ENCODE measurements at regions not wholly inside any gene's neighbourhood (a gene's known extent, or its start where the extent isn't known, plus 50 kb on each side); places are given as distances from the start of the nearest gene placed in this dataset.

DNA sequence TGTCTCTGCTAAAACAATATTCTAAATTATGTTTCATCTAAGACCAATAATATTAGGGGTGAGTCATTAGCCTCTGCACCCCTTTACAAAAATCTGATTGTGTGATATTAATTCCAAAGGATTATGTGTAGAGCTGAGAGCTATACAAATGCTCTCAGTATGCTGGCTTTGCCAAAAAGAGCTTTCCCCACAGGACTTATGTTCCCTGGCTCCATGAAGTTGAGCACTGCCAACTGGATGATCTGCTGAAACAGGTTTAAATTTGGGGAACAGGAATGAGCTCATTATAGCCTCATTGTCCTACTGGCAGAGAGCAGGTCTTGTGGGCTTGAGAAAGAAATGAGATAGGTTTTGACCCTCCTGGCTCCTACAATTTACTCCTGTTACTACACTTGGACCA is 347.8 kb upstream of the LMCD1 start:
- Histone ChIP-seq H3K9me3 (ENCODE audit: control insufficient read depth in 2 of 2, insufficient read depth in 1 of 2, low read length in 1 of 2) (no peaks in the 10 kb centered on the region), H3K27ac (ENCODE audit: low read depth in 1 of 2, low read length in 1 of 2) (no peak overlapping the region), H3K36me3 (ENCODE audit: control insufficient read depth in 2 of 2, insufficient read depth in 2 of 2, low read length in 1 of 2) (no peaks in the 10 kb centered on the region), H3K27me3 (ENCODE audit: control insufficient read depth in 2 of 2, insufficient read depth in 1 of 2, low read length in 1 of 2) (no peaks in the 10 kb centered on the region), H3K4me1 (ENCODE audit: control insufficient read depth in 2 of 2, insufficient read depth in 2 of 2, low read length in 2 of 2) (no peaks in the 10 kb centered on the region), H3K4me3 (ENCODE audit: low read length in 2 of 2) (no peak overlapping the region)
- DNase-seq (ENCODE audit: low read depth in 6 of 9, low spot score in 9 of 9), result no peak

DNA sequence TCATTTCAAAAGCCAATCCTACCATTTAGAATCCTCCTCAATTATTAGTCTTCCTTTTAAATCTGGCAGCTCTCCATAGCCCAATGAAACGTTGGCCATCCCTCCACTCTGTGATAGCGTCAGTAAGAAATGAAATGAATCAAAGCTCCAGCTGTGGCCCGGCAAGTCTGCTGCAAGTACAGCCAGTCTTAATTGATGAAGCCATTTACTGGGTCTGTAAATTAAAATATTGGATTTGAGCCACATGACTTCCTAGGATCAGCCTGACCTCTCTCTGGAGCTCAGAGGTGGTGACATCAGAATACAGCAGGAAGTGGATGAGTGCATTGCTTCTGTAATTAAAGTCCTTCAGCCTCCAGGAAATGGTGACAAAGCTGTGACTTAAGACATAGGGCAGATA is 347.0 kb upstream of the LMCD1 start:
- 90% methylated on average over 3 of the region's 3 CpGs for WGBS
- no peaks in the 10 kb centered on the region for H3K27me3 ChIP-seq (ENCODE audit: control insufficient read depth in 2 of 2, insufficient read depth in 1 of 2, low read length in 1 of 2)

GRCh38 chr3:8156138-8156537 is 345.5 kb upstream of the LMCD1 start:
- Histone ChIP-seq H3K36me3 (ENCODE audit: control insufficient read depth in 2 of 2, insufficient read depth in 2 of 2, low read length in 1 of 2) (no peaks in the 10 kb centered on the region), H3K27ac (ENCODE audit: low read depth in 1 of 2, low read length in 1 of 2) (no peak overlapping the region), H3K4me3 (ENCODE audit: low read length in 2 of 2) (no peak overlapping the region), H3K27me3 (ENCODE audit: control insufficient read depth in 2 of 2, insufficient read depth in 1 of 2, low read length in 1 of 2) (no peaks in the 10 kb centered on the region), H3K4me1 (ENCODE audit: control insufficient read depth in 2 of 2, insufficient read depth in 2 of 2, low read length in 2 of 2) (no peaks in the 10 kb centered on the region), H3K9me3 (ENCODE audit: control insufficient read depth in 2 of 2, insufficient read depth in 1 of 2, low read length in 1 of 2) (no peaks in the 10 kb centered on the region)
- 75% methylated on average over 6 of the region's 6 CpGs for WGBS
- DNase-seq (ENCODE audit: low read depth in 6 of 9, low spot score in 9 of 9), result no peak

More for the DNA sequence above, 347.0 kb upstream of the LMCD1 start:
- H3K27ac ChIP-seq (ENCODE audit: low read depth in 1 of 2, low read length in 1 of 2), result no peak overlapping the region
- no peaks in the 10 kb centered on the region for H3K36me3 ChIP-seq (ENCODE audit: control insufficient read depth in 2 of 2, insufficient read depth in 2 of 2, low read length in 1 of 2)
- no peak for DNase-seq (ENCODE audit: low read depth in 6 of 9, low spot score in 9 of 9)
- H3K9me3 ChIP-seq (ENCODE audit: control insufficient read depth in 2 of 2, insufficient read depth in 1 of 2, low read length in 1 of 2), result no peaks in the 10 kb centered on the region
- H3K4me1 ChIP-seq (ENCODE audit: control insufficient read depth in 2 of 2, insufficient read depth in 2 of 2, low read length in 2 of 2), result no peaks in the 10 kb centered on the region
- H3K4me3 ChIP-seq (ENCODE audit: low read length in 2 of 2), result no peak overlapping the region

DNA sequence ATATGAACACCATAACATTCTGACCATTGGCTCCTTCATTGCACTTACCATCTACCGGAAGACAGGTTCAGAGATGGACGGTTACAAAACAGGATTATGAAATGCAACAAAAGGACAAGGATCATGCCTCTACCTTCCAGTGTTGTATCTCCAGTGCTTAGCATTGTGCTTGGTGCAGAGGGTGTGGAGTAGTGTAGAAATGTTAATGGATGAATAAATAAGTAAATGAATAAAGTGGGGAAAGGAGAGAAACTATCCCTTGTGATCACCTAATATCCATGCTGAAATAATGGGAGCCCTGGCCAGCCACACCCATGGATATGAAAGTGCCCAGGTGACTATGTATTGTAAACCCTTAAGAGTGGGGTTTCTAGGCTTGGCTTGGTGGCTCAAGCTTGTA is 344.8 kb upstream of the LMCD1 start:
- no peak overlapping the region for H3K27ac ChIP-seq (ENCODE audit: low read depth in 1 of 2, low read length in 1 of 2)
- H3K4me3 ChIP-seq (ENCODE audit: low read length in 2 of 2), result no peak overlapping the region
- DNase-seq (ENCODE audit: low read depth in 6 of 9, low spot score in 9 of 9), result no peak
- H3K27me3 ChIP-seq (ENCODE audit: control insufficient read depth in 2 of 2, insufficient read depth in 1 of 2, low read length in 1 of 2), result no peaks in the 10 kb centered on the region
- WGBS, result 97% methylated on average over 2 of the region's 2 CpGs
- no peaks in the 10 kb centered on the region for H3K4me1 ChIP-seq (ENCODE audit: control insufficient read depth in 2 of 2, insufficient read depth in 2 of 2, low read length in 2 of 2)
- H3K9me3 ChIP-seq (ENCODE audit: control insufficient read depth in 2 of 2, insufficient read depth in 1 of 2, low read length in 1 of 2), result no peaks in the 10 kb centered on the region
- H3K36me3 ChIP-seq (ENCODE audit: control insufficient read depth in 2 of 2, insufficient read depth in 2 of 2, low read length in 1 of 2), result no peaks in the 10 kb centered on the region

DNA sequence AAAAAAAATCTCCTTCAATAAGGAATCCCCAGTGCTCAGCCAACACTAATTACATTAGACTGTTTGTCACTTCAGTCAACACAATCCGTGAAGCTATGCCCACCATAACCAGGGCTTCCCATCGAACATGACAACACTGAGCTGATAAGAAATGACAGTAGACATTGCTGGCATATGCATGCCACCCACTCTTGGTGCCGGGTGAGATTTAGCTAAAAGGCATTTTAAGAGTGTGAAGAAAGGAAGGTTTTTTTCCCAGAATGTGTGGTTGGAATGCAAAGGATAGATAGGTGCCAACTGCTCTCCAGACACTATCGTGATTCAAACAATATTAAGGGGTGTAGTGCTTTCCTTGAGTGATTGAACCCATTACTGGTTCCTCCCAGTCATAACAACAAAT is 344.0 kb upstream of the LMCD1 start:
- no peak for DNase-seq (ENCODE audit: low read depth in 6 of 9, low spot score in 9 of 9)
- WGBS, result 95% methylated on average over 4 of the region's 4 CpGs

GRCh38 chr3:8164145-8164544 is 337.5 kb upstream of the LMCD1 start:
- H3K4me3 ChIP-seq (ENCODE audit: low read length in 2 of 2), result no peak overlapping the region
- no peaks in the 10 kb centered on the region for H3K4me1 ChIP-seq (ENCODE audit: control insufficient read depth in 2 of 2, insufficient read depth in 2 of 2, low read length in 2 of 2)
- WGBS, result 93% methylated on average over 1 of the region's 1 CpG
- no peaks in the 10 kb centered on the region for H3K27me3 ChIP-seq (ENCODE audit: control insufficient read depth in 2 of 2, insufficient read depth in 1 of 2, low read length in 1 of 2)
- DNase-seq (ENCODE audit: low read depth in 6 of 9, low spot score in 9 of 9), result no peak
- H3K36me3 ChIP-seq (ENCODE audit: control insufficient read depth in 2 of 2, insufficient read depth in 2 of 2, low read length in 1 of 2), result no peaks in the 10 kb centered on the region
- no peaks in the 10 kb centered on the region for H3K9me3 ChIP-seq (ENCODE audit: control insufficient read depth in 2 of 2, insufficient read depth in 1 of 2, low read length in 1 of 2)
- no peak overlapping the region for H3K27ac ChIP-seq (ENCODE audit: low read depth in 1 of 2, low read length in 1 of 2)

More for the DNA sequence above, 344.0 kb upstream of the LMCD1 start:
- no peak overlapping the region for H3K4me3 ChIP-seq (ENCODE audit: low read length in 2 of 2)
- H3K27me3 ChIP-seq (ENCODE audit: control insufficient read depth in 2 of 2, insufficient read depth in 1 of 2, low read length in 1 of 2), result no peaks in the 10 kb centered on the region
- H3K27ac ChIP-seq (ENCODE audit: low read depth in 1 of 2, low read length in 1 of 2), result no peak overlapping the region
- H3K4me1 ChIP-seq (ENCODE audit: control insufficient read depth in 2 of 2, insufficient read depth in 2 of 2, low read length in 2 of 2), result no peaks in the 10 kb centered on the region
- no peaks in the 10 kb centered on the region for H3K36me3 ChIP-seq (ENCODE audit: control insufficient read depth in 2 of 2, insufficient read depth in 2 of 2, low read length in 1 of 2)
- no peaks in the 10 kb centered on the region for H3K9me3 ChIP-seq (ENCODE audit: control insufficient read depth in 2 of 2, insufficient read depth in 1 of 2, low read length in 1 of 2)

GRCh38 chr3:8166014-8166413 is 335.6 kb upstream of the LMCD1 start:
- H3K36me3 ChIP-seq (ENCODE audit: control insufficient read depth in 2 of 2, insufficient read depth in 2 of 2, low read length in 1 of 2), result no peaks in the 10 kb centered on the region
- no peak for DNase-seq (ENCODE audit: low read depth in 6 of 9, low spot score in 9 of 9)
- H3K9me3 ChIP-seq (ENCODE audit: control insufficient read depth in 2 of 2, insufficient read depth in 1 of 2, low read length in 1 of 2), result no peaks in the 10 kb centered on the region
- H3K4me1 ChIP-seq (ENCODE audit: control insufficient read depth in 2 of 2, insufficient read depth in 2 of 2, low read length in 2 of 2), result no peaks in the 10 kb centered on the region
- no peaks in the 10 kb centered on the region for H3K27me3 ChIP-seq (ENCODE audit: control insufficient read depth in 2 of 2, insufficient read depth in 1 of 2, low read length in 1 of 2)
- H3K4me3 ChIP-seq (ENCODE audit: low read length in 2 of 2), result no peak overlapping the region
- 89% methylated on average over 2 of the region's 2 CpGs for WGBS
- H3K27ac ChIP-seq (ENCODE audit: low read depth in 1 of 2, low read length in 1 of 2), result no peak overlapping the region

DNA sequence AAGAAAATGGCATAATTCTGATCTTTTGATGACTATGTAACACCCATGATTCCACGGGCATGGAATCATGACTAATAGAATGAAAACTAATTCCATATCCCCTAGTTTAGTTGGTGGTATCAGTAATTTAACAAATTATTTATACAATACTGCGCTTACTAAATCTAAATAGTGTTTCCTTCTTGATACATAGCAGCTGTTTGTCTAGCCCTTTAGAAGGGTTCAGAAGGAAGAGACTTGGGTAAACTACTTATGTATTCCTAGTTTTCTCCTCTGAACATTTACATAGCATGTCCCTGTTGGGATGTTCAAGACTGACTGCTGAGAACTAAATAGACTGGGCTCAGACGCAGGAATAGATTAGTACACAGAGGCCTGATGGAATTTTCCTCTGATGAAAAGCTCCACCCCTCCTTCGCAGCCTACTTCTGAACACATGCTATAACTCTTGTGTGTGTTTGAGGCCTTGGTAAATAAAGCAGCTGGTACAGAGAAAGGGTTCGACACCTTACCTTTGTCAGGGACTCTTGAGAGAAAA is 330.6 kb upstream of the LMCD1 start:
- H3K36me3 ChIP-seq (ENCODE audit: control insufficient read depth in 2 of 2, insufficient read depth in 2 of 2, low read length in 1 of 2), result no peaks in the 10 kb centered on the region
- H3K4me3 ChIP-seq (ENCODE audit: low read length in 2 of 2), result no peak overlapping the region
- DNase-seq (ENCODE audit: low read depth in 6 of 9, low spot score in 9 of 9), result no peak
- WGBS, result 95% methylated on average over 5 of the region's 5 CpGs
- H3K4me1 ChIP-seq (ENCODE audit: control insufficient read depth in 2 of 2, insufficient read depth in 2 of 2, low read length in 2 of 2), result no peaks in the 10 kb centered on the region
- H3K27ac ChIP-seq (ENCODE audit: low read depth in 1 of 2, low read length in 1 of 2), result no peak overlapping the region
- H3K9me3 ChIP-seq (ENCODE audit: control insufficient read depth in 2 of 2, insufficient read depth in 1 of 2, low read length in 1 of 2), result no peaks in the 10 kb centered on the region
- H3K27me3 ChIP-seq (ENCODE audit: control insufficient read depth in 2 of 2, insufficient read depth in 1 of 2, low read length in 1 of 2), result no peaks in the 10 kb centered on the region

GRCh38 chr3:8173892-8174291 is 327.7 kb upstream of the LMCD1 start:
- no peaks in the 10 kb centered on the region for H3K27me3 ChIP-seq (ENCODE audit: control insufficient read depth in 2 of 2, insufficient read depth in 1 of 2, low read length in 1 of 2)
- DNase-seq (ENCODE audit: low read depth in 6 of 9, low spot score in 9 of 9), result no peak
- no peaks in the 10 kb centered on the region for H3K9me3 ChIP-seq (ENCODE audit: control insufficient read depth in 2 of 2, insufficient read depth in 1 of 2, low read length in 1 of 2)
- no peaks in the 10 kb centered on the region for H3K4me1 ChIP-seq (ENCODE audit: control insufficient read depth in 2 of 2, insufficient read depth in 2 of 2, low read length in 2 of 2)
- no peaks in the 10 kb centered on the region for H3K36me3 ChIP-seq (ENCODE audit: control insufficient read depth in 2 of 2, insufficient read depth in 2 of 2, low read length in 1 of 2)
- 91% methylated on average over 2 of the region's 2 CpGs for WGBS
- no peak overlapping the region for H3K4me3 ChIP-seq (ENCODE audit: low read length in 2 of 2)
- no peak overlapping the region for H3K27ac ChIP-seq (ENCODE audit: low read depth in 1 of 2, low read length in 1 of 2)
